PC-3 (cell line): ENCODE measurements at regions not wholly inside any gene's neighbourhood (a gene's known extent, or its start where the extent isn't known, plus 50 kb on each side); places are given as distances from the start of the nearest gene placed in this dataset.

Experiments used
- CTCF ChIP-seq: fragments of 300-600 bp; sonication (generic); conservative IDR thresholded peaks from 2 replicates; pipeline ENCODE4 v1.5.1; 2017; ENCODE audit warnings: antibody characterized with exemption, low read depth, mild to moderate bottlenecking, low read length
- EZH2 ChIP-seq: fragments of 300-600 bp; sonication (generic); IDR thresholded peaks from one replicate; pipeline ENCODE4 v1.6.1; 2017; ENCODE audit warnings: antibody characterized with exemption, mild to moderate bottlenecking, low read length; ENCODE audit not compliant: unreplicated experiment
- EZH2phosphoT487 ChIP-seq: fragments of 300-600 bp; sonication (generic); IDR thresholded peaks from 2 replicates; pipeline ENCODE4 v1.6.1; 2018; ENCODE audit warnings: mild to moderate bottlenecking, antibody characterized with exemption, low read length, borderline replicate concordance

GRCh38 chr11:45048313-45048841, 97.7 kb upstream of the TP53I11 start:
- TF ChIP-seq EZH2phosphoT487 = no peak
- TF ChIP-seq CTCF = no peak
- TF ChIP-seq EZH2 = no peak
